H9 (cell line): ENCODE measurements at regions not wholly inside any gene's neighbourhood (a gene's known extent, or its start where the extent isn't known, plus 50 kb on each side); places are given as distances from the start of the nearest gene placed in this dataset.
A peak's percentile ranks its signal among the peaks of the same experiment; 100 is the strongest.

ENCODE experiments used
- DNase-seq: peaks from one replicate; pipeline ENCODE4 v3.0.0-alpha.2; 2017
- H2AFZ ChIP-seq: one replicate; pipeline ENCODE4 v1.6.1; 2013; ENCODE audit warnings: mild to moderate bottlenecking, low read length, control low read depth, moderate library complexity
- H2AK5ac ChIP-seq: 2 replicates; pipeline ENCODE4 v1.6.1; 2013; ENCODE audit warnings: low read length, control low read depth, mixed read lengths; ENCODE audit not compliant: insufficient read length
- H2BK120ac ChIP-seq: one replicate; pipeline ENCODE4 v1.6.1; 2013; ENCODE audit warnings: low read depth, mild to moderate bottlenecking, low read length, control low read depth, inconsistent platforms; ENCODE audit not compliant: poor library complexity, severe bottlenecking
- H2BK12ac ChIP-seq: 2 replicates; pipeline ENCODE4 v1.6.1; 2013; ENCODE audit warnings: low read length, control low read depth, mixed read lengths, low read depth; ENCODE audit not compliant: insufficient read length
- H2BK15ac ChIP-seq: 2 replicates; pipeline ENCODE4 v1.6.1; 2013; ENCODE audit warnings: low read depth, low read length, control low read depth
- H2BK20ac ChIP-seq: one replicate; pipeline ENCODE4 v1.6.1; 2013; ENCODE audit warnings: low read depth, mild to moderate bottlenecking, low read length, control low read depth, inconsistent platforms; ENCODE audit not compliant: poor library complexity, severe bottlenecking
- H2BK5ac ChIP-seq: 2 replicates; pipeline ENCODE4 v1.6.1; 2013; ENCODE audit warnings: low read length, control low read depth, mixed read lengths; ENCODE audit not compliant: insufficient read length
- H3K14ac ChIP-seq: 2 replicates; pipeline ENCODE4 v1.6.1; 2013; ENCODE audit warnings: low read length, control low read depth; ENCODE audit not compliant: insufficient read depth
- H3K18ac ChIP-seq: 2 replicates; pipeline ENCODE4 v1.6.1; 2013; ENCODE audit warnings: low read depth, mild to moderate bottlenecking, mixed read lengths, low read length, control low read depth; ENCODE audit not compliant: insufficient read length
- H3K23ac ChIP-seq: 2 replicates; pipeline ENCODE4 v1.6.1; 2013; ENCODE audit warnings: low read length, control low read depth, mixed read lengths, low read depth; ENCODE audit not compliant: insufficient read length
- H3K23me2 ChIP-seq: 2 replicates; pipeline ENCODE4 v1.6.1; 2013; ENCODE audit warnings: low read depth, mild to moderate bottlenecking, mixed read lengths, low read length, control low read depth; ENCODE audit not compliant: insufficient read length, poor library complexity, severe bottlenecking
- H3K27ac ChIP-seq: 2 replicates; pipeline ENCODE4 v1.5.1; 2013; ENCODE audit warnings: low read length, control low read depth, mixed read lengths, low read depth; ENCODE audit not compliant: insufficient read length
- H3K27me3 ChIP-seq: 2 replicates; pipeline ENCODE4 v1.6.1; 2013; ENCODE audit warnings: low read length, control low read depth, inconsistent platforms; ENCODE audit not compliant: insufficient read depth
- H3K4ac ChIP-seq: 2 replicates; pipeline ENCODE4 v1.6.1; 2013; ENCODE audit warnings: low read depth, mild to moderate bottlenecking, control low read depth, inconsistent platforms, low read length, moderate library complexity
- H3K4me1 ChIP-seq: 2 replicates; pipeline ENCODE4 v1.6.1; 2013; ENCODE audit warnings: low read length, control low read depth, inconsistent platforms; ENCODE audit not compliant: insufficient read depth
- H3K4me2 ChIP-seq: 2 replicates; pipeline ENCODE4 v1.6.1; 2013; ENCODE audit warnings: low read length, control low read depth, mixed read lengths; ENCODE audit not compliant: insufficient read length, insufficient read depth
- H3K56ac ChIP-seq: 2 replicates; pipeline ENCODE4 v1.6.1; 2013; ENCODE audit warnings: low read depth, mild to moderate bottlenecking, mixed read lengths, low read length, control low read depth; ENCODE audit not compliant: insufficient read length
- H3K79me1 ChIP-seq: 2 replicates; pipeline ENCODE4 v1.6.1; 2013; ENCODE audit warnings: low read depth, mild to moderate bottlenecking, moderate library complexity, low read length, control low read depth, inconsistent platforms; ENCODE audit not compliant: insufficient read depth, poor library complexity, severe bottlenecking
- H3K79me2 ChIP-seq: 2 replicates; pipeline ENCODE4 v1.6.1; 2013; ENCODE audit warnings: low read length, control low read depth, inconsistent platforms; ENCODE audit not compliant: insufficient read depth
- H3K9ac ChIP-seq: 2 replicates; pipeline ENCODE4 v1.6.1; 2013; ENCODE audit warnings: low read length, control low read depth, mixed read lengths; ENCODE audit not compliant: insufficient read length; ENCODE audit errors: extremely low read depth
- H3K9me3 ChIP-seq: one replicate; pipeline ENCODE4 v1.6.1; 2013; ENCODE audit warnings: low read depth, low read length, inconsistent platforms; ENCODE audit not compliant: control insufficient read depth
- H3T11ph ChIP-seq: one replicate; pipeline ENCODE4 v1.6.1; 2013; ENCODE audit warnings: mild to moderate bottlenecking, low read length, control low read depth, inconsistent platforms
- H4K20me1 ChIP-seq: one replicate; pipeline ENCODE4 v1.6.1; 2013; ENCODE audit not compliant: control insufficient read depth, insufficient read length, insufficient read depth
- H4K5ac ChIP-seq: 2 replicates; pipeline ENCODE4 v1.6.1; 2013; ENCODE audit warnings: low read depth, mild to moderate bottlenecking, mixed read lengths, low read length, control low read depth; ENCODE audit not compliant: insufficient read length
- H4K8ac ChIP-seq: replicated peaks from 2 replicates; pipeline ENCODE4 v1.6.1; 2013; ENCODE audit warnings: low read length, control low read depth, mixed read lengths, low read depth; ENCODE audit not compliant: insufficient read length
- H4K91ac ChIP-seq: 2 replicates; pipeline ENCODE4 v1.6.1; 2013; ENCODE audit warnings: low read depth, mild to moderate bottlenecking, moderate library complexity, mixed read lengths, low read length, control low read depth; ENCODE audit not compliant: insufficient read length
- H3K27ac Mint-ChIP-seq, 3 experiments: 2 replicates in 2 of 3; 3 replicates in 1 of 3; pipeline ENCODE4 v1.8.0; 2020 to 2021; ENCODE audit warnings: mixed read lengths in 3 of 3, mild to moderate bottlenecking in 1 of 3, moderate library complexity in 1 of 3
- H3K27me3 Mint-ChIP-seq: 2 replicates; pipeline ENCODE4 v1.8.0; 2021; ENCODE audit warnings: low read depth, mild to moderate bottlenecking, moderate library complexity, mixed read lengths
- H3K36me3 Mint-ChIP-seq, 3 experiments: 2 replicates in 2 of 3; 3 replicates in 1 of 3; pipeline ENCODE4 v1.8.0; 2020 to 2021; ENCODE audit warnings: low read depth in 3 of 3, mixed read lengths in 3 of 3; ENCODE audit not compliant: insufficient read depth in 1 of 3
- H3K4me1 Mint-ChIP-seq, 2 experiments: 2 replicates each; pipeline ENCODE4 v1.8.0; 2020; ENCODE audit warnings: mixed read lengths in 2 of 2
- H3K4me3 Mint-ChIP-seq, 2 experiments: 2 replicates in 1 of 2; 3 replicates in 1 of 2; pipeline ENCODE4 v1.8.0; 2020 to 2021; ENCODE audit warnings: mild to moderate bottlenecking in 2 of 2, mixed read lengths in 2 of 2, moderate library complexity in 1 of 2
- H3K9me3 Mint-ChIP-seq, 2 experiments: 2 replicates in 1 of 2; 3 replicates in 1 of 2; pipeline ENCODE4 v1.8.0; 2020; ENCODE audit warnings: mild to moderate bottlenecking in 2 of 2, mixed read lengths in 2 of 2, moderate library complexity in 1 of 2
- WGBS: extraction: QIAGEN DNeasy Blood & Tissue Kit; methylation state at CpG from one replicate; pipeline ENCODE4 v1.1.7; 2013; ENCODE audit warnings: missing lambda C conversion rate, low lambda C conversion rate, mixed read lengths; ENCODE audit not compliant: insufficient read length; ENCODE audit errors: extremely low coverage; 5-methylcytosine and 5-hydroxymethylcytosine counted together
- TF ChIP-seq, protein P1 (sequence below): fragments of 200-600 bp; sonication (generic); conservative IDR thresholded peaks from 3 replicates; pipeline ENCODE4 v1.8.0; 2021; ENCODE audit warnings: antibody characterized with exemption, mild to moderate bottlenecking

DNA sequence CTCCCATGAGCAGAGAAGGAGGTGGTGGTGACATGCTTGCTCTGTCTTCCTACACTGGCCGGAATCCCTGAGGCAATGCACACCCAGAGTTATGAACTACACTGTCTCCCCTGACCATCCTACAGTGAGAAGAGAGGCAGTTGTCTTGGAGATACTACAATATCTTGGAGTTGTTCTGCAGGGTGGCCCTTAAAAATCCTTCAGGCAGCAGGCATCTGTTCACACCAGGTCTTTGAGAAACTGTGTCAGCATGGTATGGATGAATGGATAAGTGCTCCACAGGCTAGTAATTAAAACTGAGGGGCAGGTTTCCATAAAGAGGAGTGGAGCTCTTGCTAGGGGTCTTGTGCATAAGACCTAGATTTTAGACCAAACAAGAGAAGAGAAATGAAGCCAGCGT lies 223.7 kb upstream of the COPS8 start:
- Histone ChIP-seq H3K18ac (no peak overlapping the region), H4K20me1 (no peaks in the 10 kb centered on the region), H4K91ac (no peak overlapping the region), H3K79me2 (no peaks in the 10 kb centered on the region), H2AFZ (no peak overlapping the region), H3K9me3 (no peaks in the 10 kb centered on the region), H2BK20ac (no peak overlapping the region), H3K4ac (no peak overlapping the region), H3K27me3 (no peaks in the 10 kb centered on the region), H3T11ph (no peak overlapping the region), H2BK120ac (no peak overlapping the region), H2AK5ac (no peak overlapping the region), H4K5ac (no peak overlapping the region), H2BK5ac (no peak overlapping the region), H3K79me1 (no peaks in the 10 kb centered on the region), H3K4me2 (no peak overlapping the region), H3K14ac (no peak overlapping the region), H2BK12ac (no peak overlapping the region), H3K56ac (no peak overlapping the region), H3K9ac (no peak overlapping the region), H4K8ac (no peak overlapping the region), H3K27ac (no peak overlapping the region), H3K23ac (no peak overlapping the region), H2BK15ac (no peak overlapping the region), H3K4me1 (peaks cover 3% of the 10 kb centered on the region; the same call in 1 of the 2 replicates), H3K23me2 (no peaks in the 10 kb centered on the region)
- no peak overlapping the region for H3K4me3 Mint-ChIP-seq
- peak overlapping the region in 1 of 3 experiments; percentile 20; a peak in 1 of 7 replicates for H3K27ac Mint-ChIP-seq
- DNase-seq: no peak
- H3K36me3 Mint-ChIP-seq: peaks cover 19 to 38% (median 22%) of the 10 kb centered on the region in 3 experiments
- H3K27me3 Mint-ChIP-seq: peaks cover 41% of the 10 kb centered on the region
- WGBS: no CpG with 5 or more reads among the region's 2 CpGs
- H3K4me1 Mint-ChIP-seq: peaks cover 42 to 43% of the 10 kb centered on the region in 2 experiments
- H3K9me3 Mint-ChIP-seq: peaks cover 26 to 34% of the 10 kb centered on the region in 2 experiments
- TF ChIP-seq, protein P1, sequence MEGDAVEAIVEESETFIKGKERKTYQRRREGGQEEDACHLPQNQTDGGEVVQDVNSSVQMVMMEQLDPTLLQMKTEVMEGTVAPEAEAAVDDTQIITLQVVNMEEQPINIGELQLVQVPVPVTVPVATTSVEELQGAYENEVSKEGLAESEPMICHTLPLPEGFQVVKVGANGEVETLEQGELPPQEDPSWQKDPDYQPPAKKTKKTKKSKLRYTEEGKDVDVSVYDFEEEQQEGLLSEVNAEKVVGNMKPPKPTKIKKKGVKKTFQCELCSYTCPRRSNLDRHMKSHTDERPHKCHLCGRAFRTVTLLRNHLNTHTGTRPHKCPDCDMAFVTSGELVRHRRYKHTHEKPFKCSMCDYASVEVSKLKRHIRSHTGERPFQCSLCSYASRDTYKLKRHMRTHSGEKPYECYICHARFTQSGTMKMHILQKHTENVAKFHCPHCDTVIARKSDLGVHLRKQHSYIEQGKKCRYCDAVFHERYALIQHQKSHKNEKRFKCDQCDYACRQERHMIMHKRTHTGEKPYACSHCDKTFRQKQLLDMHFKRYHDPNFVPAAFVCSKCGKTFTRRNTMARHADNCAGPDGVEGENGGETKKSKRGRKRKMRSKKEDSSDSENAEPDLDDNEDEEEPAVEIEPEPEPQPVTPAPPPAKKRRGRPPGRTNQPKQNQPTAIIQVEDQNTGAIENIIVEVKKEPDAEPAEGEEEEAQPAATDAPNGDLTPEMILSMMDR: no peak
